ENCODE measurements at regions not wholly inside any gene's neighbourhood (a gene's known extent, or its start where the extent isn't known, plus 50 kb on each side); places are given as distances from the start of the nearest gene placed in this dataset.

GRCh38 chr13:112186091-112186490, 119.1 kb downstream of the SOX1 start:
- intact Hi-C loops (cut with DNase I), result no loop called here
- peak in 1 of 10 donors; percentile 73 for DNase-seq

- intact Hi-C loops (cut with DNase I), result no loop called here
- peak in 1 of 10 donors; percentile 69 for DNase-seq
These were observed 120.8 kb downstream of the SOX1 start for GRCh38 chr13:112187527-112188297.

DNA sequence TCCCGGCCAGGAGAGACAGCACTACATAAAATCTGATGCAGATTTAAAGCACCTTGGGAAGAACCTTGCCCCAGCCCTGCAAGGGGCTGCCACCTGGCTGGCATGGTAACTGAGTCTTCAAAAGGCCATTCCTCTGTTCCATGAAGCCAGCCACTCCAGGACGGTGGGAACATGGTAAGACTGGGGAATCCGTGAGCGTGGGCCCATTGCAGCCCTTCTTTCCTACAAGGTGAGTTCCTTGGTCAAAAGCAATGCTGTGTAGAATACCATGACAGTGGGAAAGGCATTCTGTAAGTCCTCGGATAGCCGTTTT, 121.3 kb downstream of the SOX1 start:
- intact Hi-C loops (cut with DNase I), result no loop called here
- peak in 1 of 10 donors; percentile 60 for DNase-seq

GRCh38 chr13:112193463-112194166, 126.7 kb downstream of the SOX1 start:
- intact Hi-C loops (cut with DNase I), result no loop called here

DNA sequence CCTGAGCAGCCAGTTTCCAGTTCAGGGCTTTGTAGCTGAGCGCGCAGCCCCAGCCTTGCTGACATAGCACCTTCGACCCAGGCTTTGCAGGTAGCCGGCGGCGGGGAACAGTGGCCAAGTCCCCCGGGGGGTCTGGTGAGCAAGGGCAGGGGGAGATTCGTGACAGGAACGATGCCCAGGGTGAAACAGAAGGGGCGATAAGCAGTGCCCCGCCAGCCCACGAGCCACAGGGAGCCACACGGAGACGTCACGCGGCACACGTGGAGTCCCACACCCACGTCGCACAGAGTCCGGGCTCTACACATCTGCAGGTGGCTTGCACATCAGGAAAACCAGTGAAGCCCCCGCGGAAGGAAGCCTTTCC, 127.2 kb downstream of the SOX1 start:
- DNase-seq, result peak in 1 of 10 donors; percentile 79
- intact Hi-C loops (cut with DNase I), result no loop called here

More at GRCh38 chr13:112193463-112194166, 126.7 kb downstream of the SOX1 start:
- DNase-seq, result peak in 1 of 10 donors; percentile 82

- DNase-seq, result peak in 1 of 10 donors; percentile 62
- intact Hi-C loops (cut with DNase I), result no loop called here
These were observed 127.6 kb downstream of the SOX1 start for GRCh38 chr13:112194579-112194978.

DNA sequence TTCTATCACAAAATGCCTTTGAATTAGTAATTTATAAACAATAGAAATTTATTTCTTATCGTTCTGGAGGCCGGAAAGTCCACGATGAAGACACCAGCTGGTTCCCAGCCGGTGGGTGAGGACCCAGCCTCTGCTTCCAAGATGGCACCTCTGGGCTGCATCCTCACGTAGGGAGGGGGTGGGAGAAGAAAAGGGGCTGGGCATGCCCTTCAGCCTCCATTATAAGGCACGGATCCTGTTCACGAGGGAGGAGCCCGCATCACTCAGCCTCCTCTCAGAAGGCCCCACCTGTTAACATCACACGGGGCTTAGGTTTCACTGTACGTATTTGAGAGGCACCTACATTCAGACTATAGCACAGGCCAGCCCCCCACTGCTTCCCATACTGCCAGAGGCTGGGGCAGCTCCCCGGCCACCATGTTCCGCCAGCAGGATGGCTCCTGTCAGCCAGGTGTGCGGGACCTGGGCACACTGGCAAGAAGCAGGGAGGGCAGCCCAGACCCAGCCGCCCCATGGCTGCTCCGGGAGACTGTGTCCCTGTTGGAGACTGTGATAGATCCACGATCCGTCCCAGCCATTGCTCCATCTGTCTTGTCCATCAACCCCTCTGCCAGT, 131.6 kb downstream of the SOX1 start:
- peak in 1 of 10 donors; percentile 66 for DNase-seq
- intact Hi-C loops (cut with DNase I), result no loop called here

GRCh38 chr13:112200200-112200599, 133.3 kb downstream of the SOX1 start:
- peak in 1 of 10 donors; percentile 56 for DNase-seq
- intact Hi-C loops (cut with DNase I), result no loop called here

DNA sequence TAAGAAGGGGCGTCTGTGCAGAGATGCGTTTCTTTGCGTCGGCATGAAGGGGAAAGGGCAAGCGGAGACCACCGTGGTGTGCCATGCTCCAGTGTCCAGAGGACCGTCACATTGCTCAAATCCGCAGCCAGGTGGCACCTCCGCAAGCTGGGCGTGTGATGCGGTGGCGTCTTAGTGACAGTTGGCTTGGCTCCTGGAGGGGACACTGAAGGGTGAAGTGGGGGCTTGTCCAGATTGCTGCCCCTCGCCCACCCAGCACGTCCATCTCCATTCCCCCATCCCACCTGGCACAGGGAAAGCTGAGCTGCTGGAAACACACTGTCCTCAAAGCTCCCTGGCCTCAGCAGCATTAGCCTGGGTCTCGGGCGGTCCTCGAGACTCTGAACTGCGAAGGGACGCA, 135.3 kb downstream of the SOX1 start:
- intact Hi-C loops (cut with DNase I), result no loop called here
- DNase-seq, result peak in 1 of 10 donors; percentile 63

DNA sequence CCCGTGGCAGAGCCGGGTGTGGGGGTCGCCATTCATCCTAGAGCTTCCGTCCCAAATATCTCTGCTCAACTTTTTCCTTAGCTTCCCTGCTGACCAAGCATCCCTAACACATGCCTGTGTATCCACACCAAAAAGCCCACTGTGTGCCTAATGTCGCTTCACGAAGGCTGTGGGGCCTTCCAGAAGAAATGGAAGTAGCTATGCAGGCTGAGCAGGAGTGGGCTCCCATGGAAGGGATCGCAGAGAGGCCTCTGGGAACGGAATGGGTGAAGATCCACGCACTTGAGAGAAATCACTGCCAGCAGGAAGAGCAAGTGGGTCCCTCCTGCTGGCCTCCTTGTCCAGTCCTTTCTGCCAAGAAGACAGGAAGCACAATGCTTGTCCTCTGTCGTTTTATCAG, 136.0 kb downstream of the SOX1 start:
- no peak for DNase-seq
- intact Hi-C loops (cut with DNase I), result no loop called here

- intact Hi-C loops (cut with DNase I), result no loop called here
- DNase-seq, result no peak
These were observed 136.7 kb downstream of the SOX1 start for GRCh38 chr13:112203614-112204013.

DNA sequence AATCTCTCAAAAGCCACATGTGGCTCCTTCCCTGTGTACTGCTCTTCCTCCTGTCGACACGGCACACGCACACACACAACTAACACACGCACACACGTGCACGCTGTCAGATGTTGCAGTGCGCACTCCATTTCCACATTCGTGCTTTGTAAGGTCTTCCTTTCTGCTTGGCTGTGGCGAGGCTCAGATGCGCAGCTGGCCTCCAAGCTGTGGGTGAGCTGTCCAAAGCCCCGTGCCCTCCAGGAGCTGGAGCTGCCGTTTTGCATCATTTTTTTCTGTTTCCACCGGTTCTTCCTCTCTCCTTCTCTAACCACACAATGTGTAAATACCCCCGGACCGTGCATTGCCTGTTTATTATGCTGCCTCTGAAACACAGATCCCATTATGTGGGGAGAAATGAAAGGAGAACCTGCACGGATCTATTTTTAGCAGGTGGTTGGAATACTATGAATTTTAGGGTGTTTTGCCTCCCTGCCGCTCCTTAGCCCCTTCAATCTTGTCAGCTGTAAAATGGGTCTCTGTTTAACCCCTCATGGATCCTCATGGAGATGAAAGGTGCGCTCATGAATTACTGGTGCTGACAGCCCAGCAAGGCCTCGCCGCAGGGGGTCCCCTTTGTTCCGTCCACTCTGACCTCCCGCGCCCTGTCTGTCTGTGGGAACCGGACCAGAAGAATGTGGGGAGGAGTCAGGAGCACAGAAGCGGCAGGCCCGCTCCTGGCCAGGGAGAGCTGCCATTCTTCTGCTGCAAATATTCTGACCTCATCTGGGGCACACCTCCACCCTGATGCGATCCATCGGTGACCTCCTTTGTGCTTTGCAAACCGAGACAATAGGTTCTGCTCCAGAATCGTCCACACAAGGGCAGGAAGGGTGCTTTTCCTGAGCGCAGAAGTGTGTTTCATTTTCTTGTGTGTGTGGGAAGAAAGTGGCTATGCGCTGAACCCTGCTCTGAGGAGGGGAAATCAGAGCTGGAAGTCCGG, 137.7 kb downstream of the SOX1 start:
- intact Hi-C loops (cut with DNase I), result no loop called here
- peak in 1 of 10 donors; percentile 76 for DNase-seq

GRCh38 chr13:112205990-112206389, 139.0 kb downstream of the SOX1 start:
- intact Hi-C loops (cut with DNase I), result no loop called here
- DNase-seq, result no peak

- intact Hi-C loops (cut with DNase I), result no loop called here
- no peak for DNase-seq
These were observed 140.2 kb downstream of the SOX1 start for GRCh38 chr13:112207129-112207528.

DNA sequence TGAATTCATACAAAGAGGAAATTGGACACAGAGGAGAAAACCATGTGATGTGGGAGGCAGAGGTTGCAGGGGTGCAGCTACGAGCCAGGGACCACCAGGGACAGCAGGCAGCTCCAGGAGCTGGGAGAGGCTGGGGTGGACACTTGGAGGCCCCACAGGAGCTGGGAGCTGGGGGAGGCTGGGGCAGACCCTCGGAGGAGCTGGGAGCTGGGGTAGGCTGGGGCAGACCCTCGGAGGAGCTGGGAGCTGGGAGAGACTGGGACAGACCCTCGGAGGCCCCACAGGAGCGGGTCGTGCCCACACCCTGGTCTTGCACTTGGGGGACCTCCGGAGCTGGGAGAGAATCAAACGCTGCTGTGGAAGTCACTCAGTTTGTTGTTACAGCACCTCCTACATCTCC, 141.7 kb downstream of the SOX1 start:
- intact Hi-C loops (cut with DNase I), result no loop called here
- no peak for DNase-seq

- intact Hi-C loops (cut with DNase I), result no loop called here
- no peak for DNase-seq
These were observed 142.3 kb downstream of the SOX1 start for GRCh38 chr13:112209266-112209665.

DNA sequence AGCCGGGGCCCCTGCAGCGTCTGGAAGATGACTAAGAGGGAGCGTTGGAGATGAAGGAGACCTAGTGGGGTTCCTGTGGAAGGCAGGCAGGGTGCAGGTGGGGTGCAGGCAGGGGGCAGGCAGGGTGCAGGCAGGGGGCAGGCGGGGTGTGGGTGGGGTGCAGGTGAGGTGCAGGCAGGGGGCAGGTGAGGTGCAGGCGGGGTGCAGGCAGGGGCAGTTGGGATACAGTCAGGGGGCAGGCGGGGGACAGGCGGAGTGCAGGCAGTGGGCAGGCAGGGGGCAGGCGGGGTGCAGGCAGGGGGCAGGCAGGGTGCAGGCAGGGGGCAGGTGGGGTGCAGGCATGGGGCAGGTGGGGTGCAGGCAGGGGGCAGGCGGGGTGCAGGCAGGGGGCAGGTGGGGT, 142.8 kb downstream of the SOX1 start:
- DNase-seq, result no peak
- intact Hi-C loops (cut with DNase I), result no loop called here

DNA sequence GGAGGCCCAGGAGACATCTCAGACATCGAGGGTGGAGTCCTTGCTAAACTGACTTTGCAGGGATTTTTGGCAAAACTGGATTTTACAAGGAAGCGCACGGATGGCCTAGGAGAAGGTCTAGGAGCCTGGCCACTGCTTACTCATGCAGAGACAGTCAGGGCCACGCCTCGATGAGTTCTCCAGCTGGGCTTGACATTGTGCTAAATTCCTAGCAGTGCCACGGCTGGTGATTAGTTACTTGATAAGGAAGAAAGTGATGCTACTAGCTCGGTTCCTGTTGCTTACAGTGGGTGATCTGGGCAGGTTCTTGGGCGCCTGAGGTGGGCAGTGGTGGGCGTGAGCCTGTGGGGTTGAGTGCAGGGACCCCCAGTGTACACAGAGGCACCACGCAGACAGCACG, 143.4 kb downstream of the SOX1 start:
- intact Hi-C loops (cut with DNase I), result no loop called here
- DNase-seq, result no peak

GRCh38 chr13:112212533-112212932, 145.6 kb downstream of the SOX1 start:
- intact Hi-C loops (cut with DNase I), result no loop called here
- DNase-seq, result no peak

DNA sequence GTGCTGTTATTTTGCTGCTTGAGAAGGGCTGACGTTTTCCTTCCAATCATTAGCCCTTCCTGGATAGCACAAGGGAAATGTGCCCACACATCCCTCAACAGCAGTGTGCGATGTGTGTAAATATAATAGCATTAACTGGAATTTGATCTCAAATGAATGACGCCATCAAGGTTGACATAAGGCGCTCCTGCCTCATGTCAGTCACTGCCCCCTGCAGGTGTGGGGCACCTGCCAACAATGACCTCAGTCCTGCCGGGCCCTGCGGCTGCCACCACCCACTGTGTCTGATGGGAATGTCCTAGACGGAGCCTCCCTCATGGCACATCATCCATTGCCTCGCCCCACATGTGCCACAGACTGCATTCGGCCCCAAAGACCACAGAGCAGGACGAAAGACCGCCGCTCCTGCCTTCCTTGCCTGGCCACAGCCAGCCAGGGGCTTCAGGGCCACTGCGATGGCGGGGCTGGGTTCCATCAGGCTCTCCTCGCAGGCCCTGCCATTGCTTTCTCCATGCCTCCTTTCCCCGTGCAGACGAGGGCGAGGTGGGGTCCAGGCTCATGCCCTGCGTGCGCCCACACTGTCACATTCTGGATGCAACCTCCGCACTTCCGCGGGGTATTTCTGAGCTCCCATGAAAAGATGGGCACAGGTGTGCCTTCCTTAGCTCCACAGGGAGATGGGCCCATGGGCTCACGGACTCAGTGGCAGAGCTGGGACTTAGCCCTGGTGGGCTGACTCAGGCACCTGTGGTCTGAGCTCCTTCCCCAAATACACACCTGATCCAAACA, 146.7 kb downstream of the SOX1 start:
- intact Hi-C loops (cut with DNase I), result no loop called here
- DNase-seq, result no peak
